Activated CD4-positive, CD25-positive, alpha-beta regulatory T cell (primary cell): ENCODE measurements at regions not wholly inside any gene's neighbourhood (a gene's known extent, or its start where the extent isn't known, plus 50 kb on each side); places are given as distances from the start of the nearest gene placed in this dataset.

Source experiments
- DNase-seq, 4 experiments: peaks; one replicate each; lab custom pipeline; 2025; lab: John Stamatoyannopoulos, UW

- DNase-seq, result no peak
Observed at GRCh38 chr13:85896516-85897450, 97.6 kb upstream of the SLITRK6 start.

- no peak for DNase-seq
Observed at GRCh38 chr13:85887406-85887805, 88.2 kb upstream of the SLITRK6 start.

GRCh38 chr13:85879014-85879413 lies 79.8 kb upstream of the SLITRK6 start:
- no peak for DNase-seq

GRCh38 chr13:85864963-85865530 lies 65.8 kb upstream of the SLITRK6 start:
- DNase-seq, result no peak

GRCh38 chr13:85853901-85854663 lies 54.9 kb upstream of the SLITRK6 start:
- DNase-seq, result no peak

- no peak for DNase-seq
Observed at GRCh38 chr13:85853161-85853894, 54.1 kb upstream of the SLITRK6 start.
